Adrenal gland (tissue), 9 donors: ENCODE measurements at regions not wholly inside any gene's neighbourhood (a gene's known extent, or its start where the extent isn't known, plus 50 kb on each side); places are given as distances from the start of the nearest gene placed in this dataset.

Experiments used
- DNase-seq, 7 donors: peaks; one replicate each; pipeline ENCODE4 v3.0.0-alpha.2; 2019 to 2020
- H3K27ac ChIP-seq, 5 donors: fragments of 200-600 bp; sonication (generic) in 4 of 5; 1 replicate in 3 of 5; 2 replicates in 2 of 5; pipeline versions ENCODE4 v1.5.1 to v1.8.0; 2016 to 2020; ENCODE audit warnings: mild to moderate bottlenecking in 1 of 5
- H3K27me3 ChIP-seq: fragments of 200-600 bp; 2 replicates; pipeline ENCODE4 v1.8.0; 2021
- H3K36me3 ChIP-seq, 2 donors: fragments of 200-600 bp; replicated peaks in 1 of 2; 1 replicate in 1 of 2; 2 replicates in 1 of 2; pipeline versions ENCODE4 v1.5.1 to v1.8.0; 2018 to 2022
- H3K4me1 ChIP-seq, 2 donors: fragments of 200-600 bp; replicated peaks in 1 of 2; 1 replicate in 1 of 2; 2 replicates in 1 of 2; pipeline versions ENCODE4 v1.5.1 to v1.8.0; 2018 to 2021
- H3K4me3 ChIP-seq, 4 donors: fragments of 200-600 bp; sonication (generic) in 3 of 4; one replicate each; pipeline ENCODE4 v1.5.1; 2016 to 2018
- H3K9me3 ChIP-seq, 3 donors: fragments of 200-600 bp; sonication (generic) in 1 of 3; replicated peaks in 1 of 3; 1 replicate in 2 of 3; 2 replicates in 1 of 3; pipeline versions ENCODE4 v1.5.1 to v1.8.0; 2016 to 2021
- POLR2A ChIP-seq, 2 donors: fragments of 450-650 bp; IDR thresholded peaks; one replicate each; pipeline ENCODE4 v1.6.1; 2017; ENCODE audit warnings: antibody characterized with exemption in 2 of 2, mild to moderate bottlenecking in 2 of 2, moderate library complexity in 1 of 2
- WGBS, 4 donors: extraction: QIAGEN DNeasy Blood & Tissue Kit in 2 of 4; methylation state at CpG; one replicate each; pipeline versions ENCODE4 v1.1.5 to v1.1.7; 2013 to 2017; 5-methylcytosine and 5-hydroxymethylcytosine counted together
- intact Hi-C, 2 donors: fragments of 100-400 bp; cut with DNase I; formaldehyde crosslinking; loops; one replicate each; pipeline versions ENCODE4 v1.14.1 to v1.15.0; 2022 to 2023
- TF ChIP-seq, protein P1 (sequence below), 6 experiments: fragments of 450-650 bp in 4 of 6; fragments of 200-600 bp in 2 of 6; sonication (generic) in 1 of 6; IDR thresholded peaks; 1 replicate in 5 of 6; 2 replicates in 1 of 6; pipeline versions ENCODE4 v1.5.1 to v1.8.0; 2016 to 2021; ENCODE audit warnings: antibody characterized with exemption in 6 of 6, mild to moderate bottlenecking in 2 of 6, moderate library complexity in 1 of 6
- donor health status: healthy with polysubstance abuse.
- donor health status: Bipolar disorder and iron deficiency.
- donor health status: DM: yes; HTN: yes; CAD: no.
- donor health status: DM: no; HTN: no; CAD: no.
- donor health status: DM: no; HTN: no; CAD: no.

DNA sequence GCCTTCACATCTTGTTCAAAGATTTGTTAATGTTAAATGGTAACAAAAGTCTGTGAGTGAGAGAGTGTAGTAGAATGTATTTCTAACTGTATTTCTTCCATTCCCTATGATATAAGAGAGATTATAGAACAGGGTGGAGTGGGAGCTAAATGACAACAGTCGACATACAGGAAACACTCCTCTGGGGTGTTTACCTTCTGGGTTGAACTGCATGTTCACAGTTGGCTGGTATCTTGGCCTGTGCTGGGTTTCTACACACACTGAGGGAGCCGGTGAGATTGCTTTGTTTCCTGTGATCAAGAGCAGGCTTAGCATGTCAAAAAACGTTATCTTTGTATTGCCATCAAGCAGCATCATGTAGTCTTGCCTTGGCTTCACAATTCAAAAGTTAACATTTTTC lies 274.3 kb upstream of the FAR2 start:
- WGBS, 4 donors = 56 to 75% (median 64%) methylated on average over 3 of the region's 3 CpGs
- H3K27me3 ChIP-seq = no peaks in the 10 kb centered on the region
- TF ChIP-seq POLR2A (IDR thresholded peaks at IDR 0.05) = no peak
- TF ChIP-seq, protein P1, sequence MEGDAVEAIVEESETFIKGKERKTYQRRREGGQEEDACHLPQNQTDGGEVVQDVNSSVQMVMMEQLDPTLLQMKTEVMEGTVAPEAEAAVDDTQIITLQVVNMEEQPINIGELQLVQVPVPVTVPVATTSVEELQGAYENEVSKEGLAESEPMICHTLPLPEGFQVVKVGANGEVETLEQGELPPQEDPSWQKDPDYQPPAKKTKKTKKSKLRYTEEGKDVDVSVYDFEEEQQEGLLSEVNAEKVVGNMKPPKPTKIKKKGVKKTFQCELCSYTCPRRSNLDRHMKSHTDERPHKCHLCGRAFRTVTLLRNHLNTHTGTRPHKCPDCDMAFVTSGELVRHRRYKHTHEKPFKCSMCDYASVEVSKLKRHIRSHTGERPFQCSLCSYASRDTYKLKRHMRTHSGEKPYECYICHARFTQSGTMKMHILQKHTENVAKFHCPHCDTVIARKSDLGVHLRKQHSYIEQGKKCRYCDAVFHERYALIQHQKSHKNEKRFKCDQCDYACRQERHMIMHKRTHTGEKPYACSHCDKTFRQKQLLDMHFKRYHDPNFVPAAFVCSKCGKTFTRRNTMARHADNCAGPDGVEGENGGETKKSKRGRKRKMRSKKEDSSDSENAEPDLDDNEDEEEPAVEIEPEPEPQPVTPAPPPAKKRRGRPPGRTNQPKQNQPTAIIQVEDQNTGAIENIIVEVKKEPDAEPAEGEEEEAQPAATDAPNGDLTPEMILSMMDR (IDR thresholded peaks at IDR 0.05) = no peak
- intact Hi-C loops = no loop called here
- H3K36me3 ChIP-seq = no peaks in the 10 kb centered on the region
- DNase-seq = no peak
- H3K27ac ChIP-seq = no peak overlapping the region
- no peaks in the 10 kb centered on the region for H3K4me1 ChIP-seq
- no peak overlapping the region for H3K4me3 ChIP-seq
- H3K9me3 ChIP-seq = no peaks in the 10 kb centered on the region

GRCh38 chr12:28876196-28876798 lies 272.8 kb upstream of the FAR2 start:
- Histone ChIP-seq H3K9me3 (no peaks in the 10 kb centered on the region), H3K36me3 (no peaks in the 10 kb centered on the region), H3K4me3 (no peak overlapping the region), H3K27me3 (no peaks in the 10 kb centered on the region), H3K4me1 (no peaks in the 10 kb centered on the region), H3K27ac (no peak overlapping the region)
- no peak for TF ChIP-seq POLR2A (IDR thresholded peaks at IDR 0.05)
- TF ChIP-seq, protein P1 (IDR thresholded peaks at IDR 0.05) = no peak
- no peak for DNase-seq
- intact Hi-C loops = no loop called here
- WGBS, 4 donors = 31 to 37% (median 32%) methylated on average over 4 of the region's 4 CpGs

GRCh38 chr12:28877854-28878253 lies 271.2 kb upstream of the FAR2 start:
- DNase-seq = no peak
- Histone ChIP-seq H3K4me1 (no peaks in the 10 kb centered on the region), H3K4me3 (no peak overlapping the region), H3K9me3 (no peaks in the 10 kb centered on the region), H3K36me3 (no peaks in the 10 kb centered on the region), H3K27ac (no peak overlapping the region), H3K27me3 (no peaks in the 10 kb centered on the region)
- TF ChIP-seq, protein P1 (IDR thresholded peaks at IDR 0.05) = no peak
- no peak for TF ChIP-seq POLR2A (IDR thresholded peaks at IDR 0.05)
- intact Hi-C loops = no loop called here
- 63 to 73% (median 66%) methylated on average over 1 of the region's 1 CpG for WGBS, 4 donors

DNA sequence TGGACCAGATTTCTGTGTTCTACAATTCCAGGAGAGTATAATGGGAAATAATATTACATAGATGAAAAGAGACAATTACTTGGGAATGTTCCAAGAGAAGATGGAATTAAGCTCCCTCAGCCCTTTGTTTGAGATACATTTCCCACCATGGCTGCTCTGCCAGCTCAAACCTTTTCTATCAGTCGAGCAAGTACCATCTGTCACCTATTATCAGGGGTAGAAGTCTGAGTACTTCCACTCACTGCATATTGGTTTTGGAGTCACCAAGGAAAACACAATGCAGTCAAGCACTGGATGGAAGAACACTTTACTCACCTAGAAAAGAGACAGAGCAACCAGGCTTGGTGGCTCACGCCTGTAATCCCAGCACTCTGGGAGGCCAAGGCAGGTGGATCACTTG lies 270.4 kb upstream of the FAR2 start:
- Histone ChIP-seq H3K36me3 (no peaks in the 10 kb centered on the region), H3K4me3 (no peak overlapping the region), H3K4me1 (no peaks in the 10 kb centered on the region), H3K27me3 (no peaks in the 10 kb centered on the region), H3K27ac (no peak overlapping the region), H3K9me3 (no peaks in the 10 kb centered on the region)
- intact Hi-C loops = no loop called here
- TF ChIP-seq, protein P1 (IDR thresholded peaks at IDR 0.05) = no peak
- TF ChIP-seq POLR2A (IDR thresholded peaks at IDR 0.05) = no peak
- 50 to 75% (median 65%) methylated on average over 2 of the region's 2 CpGs for WGBS, 4 donors
- DNase-seq = no peak
